Left ventricle myocardium inferior (tissue), 1 donor: ENCODE measurements at regions not wholly inside any gene's neighbourhood (a gene's known extent, or its start where the extent isn't known, plus 50 kb on each side); places are given as distances from the start of the nearest gene placed in this dataset.

Experiments used
- DNase-seq: peaks from one replicate; pipeline ENCODE4 v3.0.0-alpha.2; 2020
- H3K27ac ChIP-seq: fragments of 200-600 bp; replicated peaks from 2 replicates; pipeline ENCODE4 v1.8.0; 2021
- H3K27me3 ChIP-seq: fragments of 200-600 bp; 2 replicates; pipeline ENCODE4 v1.8.0; 2021; ENCODE audit warnings: low read depth
- H3K36me3 ChIP-seq: fragments of 200-600 bp; 2 replicates; pipeline ENCODE4 v1.8.0; 2021
- H3K4me1 ChIP-seq: fragments of 200-600 bp; 2 replicates; pipeline ENCODE4 v1.8.0; 2021
- H3K4me3 ChIP-seq: fragments of 200-600 bp; 2 replicates; pipeline ENCODE4 v1.8.0; 2021; ENCODE audit warnings: mild to moderate bottlenecking, moderate library complexity
- H3K9me3 ChIP-seq: fragments of 200-600 bp; replicated peaks from 2 replicates; pipeline ENCODE4 v1.8.0; 2021
- CTCF ChIP-seq: fragments of 200-600 bp; IDR thresholded peaks from 2 replicates; pipeline ENCODE4 v1.8.0; 2021; ENCODE audit warnings: antibody characterized with exemption, mild to moderate bottlenecking, borderline replicate concordance
- intact Hi-C: fragments of 100-400 bp; cut with micrococcal nuclease; formaldehyde crosslinking; loops from one replicate; pipeline ENCODE4 v1.11.0; 2022
- donor health status: DM: no; HTN: yes; CAD: no; lungs with severe emphysema.

GRCh38 chr7:131843898-131844331, 287.5 kb upstream of the PODXL start:
- no peaks in the 10 kb centered on the region for H3K9me3 ChIP-seq
- no peak overlapping the region for H3K27ac ChIP-seq
- H3K4me1 ChIP-seq = peaks cover 7% of the 10 kb centered on the region
- no peaks in the 10 kb centered on the region for H3K36me3 ChIP-seq
- peaks cover 70% of the 10 kb centered on the region for H3K27me3 ChIP-seq
- intact Hi-C loops = no loop called here
- no peak for DNase-seq
- no peak for TF ChIP-seq CTCF
- no peak overlapping the region for H3K4me3 ChIP-seq

GRCh38 chr7:131839967-131840690, 283.7 kb upstream of the PODXL start:
- Histone ChIP-seq H3K4me1 (peaks cover 7% of the 10 kb centered on the region), H3K27me3 (peaks cover 64% of the 10 kb centered on the region), H3K9me3 (no peaks in the 10 kb centered on the region), H3K4me3 (no peak overlapping the region), H3K27ac (no peak overlapping the region), H3K36me3 (no peaks in the 10 kb centered on the region)
- intact Hi-C loops = no loop called here
- no peak for DNase-seq
- no peak for TF ChIP-seq CTCF

GRCh38 chr7:131836733-131837132, 280.3 kb upstream of the PODXL start:
- intact Hi-C loops = no loop called here
- TF ChIP-seq CTCF = no peak
- Histone ChIP-seq H3K4me3 (no peak overlapping the region), H3K27ac (no peak overlapping the region), H3K4me1 (no peaks in the 10 kb centered on the region), H3K36me3 (no peaks in the 10 kb centered on the region), H3K27me3 (peaks cover 84% of the 10 kb centered on the region), H3K9me3 (no peaks in the 10 kb centered on the region)
- no peak for DNase-seq

GRCh38 chr7:131835141-131835540, 278.7 kb upstream of the PODXL start:
- no peak overlapping the region for H3K4me3 ChIP-seq

GRCh38 chr7:131830681-131831080, 274.3 kb upstream of the PODXL start:
- Histone ChIP-seq H3K9me3 (peaks cover 6% of the 10 kb centered on the region), H3K4me3 (no peak overlapping the region), H3K27me3 (peaks cover 64% of the 10 kb centered on the region), H3K36me3 (no peaks in the 10 kb centered on the region), H3K27ac (no peak overlapping the region), H3K4me1 (peaks cover 7% of the 10 kb centered on the region)
- DNase-seq = no peak
- no peak for TF ChIP-seq CTCF
- intact Hi-C loops = no loop called here

More at GRCh38 chr7:131835141-131835540, 278.7 kb upstream of the PODXL start:
- H3K27me3 ChIP-seq = peaks cover 89% of the 10 kb centered on the region
- H3K36me3 ChIP-seq = no peaks in the 10 kb centered on the region
- TF ChIP-seq CTCF = no peak
- no peak for DNase-seq
- intact Hi-C loops = no loop called here
- no peaks in the 10 kb centered on the region for H3K9me3 ChIP-seq
- H3K27ac ChIP-seq = no peak overlapping the region
- H3K4me1 ChIP-seq = peaks cover 3% of the 10 kb centered on the region
